ENCODE measurements at regions not wholly inside any gene's neighbourhood (a gene's known extent, or its start where the extent isn't known, plus 50 kb on each side); places are given as distances from the start of the nearest gene placed in this dataset.
"Not testable (repeated sequence)": the region's sequence is repeated elsewhere in the genome, so short reads cannot be mapped to it uniquely, and the experiment has no call there.

- DNase-seq: no peak
Measured at GRCh38 chr4:27728892-27729291, 868.3 kb downstream of the STIM2 start.

GRCh38 chr4:27742816-27743215, 882.2 kb downstream of the STIM2 start:
- no peak for DNase-seq

- no peak for DNase-seq
Measured at GRCh38 chr4:27759611-27760575, 899.3 kb downstream of the STIM2 start.

- no peak for DNase-seq
Measured at GRCh38 chr4:27763830-27764525, 903.3 kb downstream of the STIM2 start.

GRCh38 chr4:27764526-27764837, 903.8 kb downstream of the STIM2 start:
- DNase-seq: no peak

GRCh38 chr4:27770895-27771294, 910.3 kb downstream of the STIM2 start:
- no peak for DNase-seq

GRCh38 chr4:27775156-27775555, 914.5 kb downstream of the STIM2 start:
- no peak for DNase-seq

- DNase-seq: no peak
Measured at GRCh38 chr4:27779827-27780226, 919.2 kb downstream of the STIM2 start.

- DNase-seq: no peak
Measured at GRCh38 chr4:27787195-27787594, 926.6 kb downstream of the STIM2 start.

GRCh38 chr4:27789773-27790172, 929.1 kb downstream of the STIM2 start:
- no peak for DNase-seq

GRCh38 chr4:27790911-27791310, 930.3 kb downstream of the STIM2 start:
- no peak for DNase-seq

GRCh38 chr4:27791640-27792039, 931.0 kb downstream of the STIM2 start:
- DNase-seq: no peak

GRCh38 chr4:27807207-27807606, 946.6 kb downstream of the STIM2 start:
- no peak for DNase-seq

- no peak for DNase-seq
Measured at GRCh38 chr4:27811948-27812347, 951.3 kb downstream of the STIM2 start.

GRCh38 chr4:27813226-27813625, 952.6 kb downstream of the STIM2 start:
- not testable (repeated sequence) for DNase-seq

GRCh38 chr4:27813699-27814425, 953.2 kb downstream of the STIM2 start:
- DNase-seq: not testable (repeated sequence)

- DNase-seq: no peak
Measured at GRCh38 chr4:27819246-27819645, 958.6 kb downstream of the STIM2 start.

GRCh38 chr4:27828843-27829242, 968.2 kb downstream of the STIM2 start:
- no peak for DNase-seq

GRCh38 chr4:27830251-27830650, 969.6 kb downstream of the STIM2 start:
- DNase-seq: peak; percentile 32

GRCh38 chr4:27835851-27836250, 975.2 kb downstream of the STIM2 start:
- no peak for DNase-seq

- DNase-seq: no peak
Measured at GRCh38 chr4:27836523-27836922, 975.9 kb downstream of the STIM2 start.

GRCh38 chr4:27843776-27844175, 983.1 kb downstream of the STIM2 start:
- DNase-seq: no peak

GRCh38 chr4:27844376-27844775, 983.7 kb downstream of the STIM2 start:
- DNase-seq: no peak

Measured in left kidney (tissue), 1 donor.